ENCODE measurements at regions not wholly inside any gene's neighbourhood (a gene's known extent, or its start where the extent isn't known, plus 50 kb on each side); places are given as distances from the start of the nearest gene placed in this dataset.

DNA sequence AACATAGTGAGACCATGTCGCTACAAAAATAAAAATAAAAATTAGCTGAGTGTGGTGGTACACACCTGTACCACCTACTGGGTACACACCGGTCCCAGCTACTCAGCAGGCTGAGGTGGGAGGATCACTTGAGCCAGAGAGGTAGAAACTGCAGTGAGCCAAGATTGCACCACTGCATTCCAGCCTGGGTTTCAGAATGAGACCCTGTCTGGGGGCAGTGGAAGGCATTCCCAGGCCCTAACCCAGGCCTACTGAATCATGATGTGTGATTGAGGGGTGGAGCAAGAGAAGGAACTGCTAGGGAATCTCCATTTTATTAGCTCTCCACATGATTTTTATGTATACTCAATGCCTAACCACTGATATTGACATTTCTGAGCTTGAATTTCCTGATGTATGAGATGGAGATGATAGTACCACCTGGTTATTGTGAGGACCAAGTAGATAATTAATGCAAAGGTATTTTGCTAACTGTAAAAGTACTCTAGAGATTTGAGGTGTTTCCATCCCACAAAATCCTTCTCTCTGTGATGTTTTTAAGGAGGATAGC lies 169.5 kb upstream of the UMPS start:
- DNase-seq (ENCODE audit: low read depth in 2 of 2) = no peak
- Histone ChIP-seq H3K4me3 (replicated peaks in 1 of 4; ENCODE audit: control extremely low read depth in 1 of 4, insufficient read depth in 1 of 4, low read depth in 3 of 4, low read length in 4 of 4) (no peak overlapping the region), H3K4me1 (ENCODE audit: control insufficient read depth, extremely low read depth, insufficient read depth, low read length) (peaks cover 14% of the 10 kb centered on the region), H3K79me2 (ENCODE audit: control insufficient read depth, insufficient read depth, low read length) (no peaks in the 10 kb centered on the region), H4K20me1 (ENCODE audit: control insufficient read depth, extremely low read depth, insufficient read depth, low read length) (no peaks in the 10 kb centered on the region), H3K27ac (ENCODE audit: insufficient read depth, low read length) (no peak overlapping the region), H3K4me2 (ENCODE audit: extremely low read depth, insufficient read depth, low read length) (no peak overlapping the region), H2AFZ (ENCODE audit: low read length) (no peak overlapping the region), H3K9ac (ENCODE audit: insufficient read depth, low read length) (no peak overlapping the region), H3K27me3 (ENCODE audit: control insufficient read depth, insufficient read depth, low read length) (peaks cover 3% of the 10 kb centered on the region), H3K9me3 (ENCODE audit: control insufficient read depth, insufficient read depth, low read depth, low read length) (no peaks in the 10 kb centered on the region), H3K36me3 (ENCODE audit: control insufficient read depth, insufficient read depth, low read length) (no peaks in the 10 kb centered on the region)
- TF ChIP-seq EZH2 (IDR thresholded peaks at IDR 0.05; ENCODE audit: low read length, missing control alignments) = no peak
- TF ChIP-seq, protein P1, sequence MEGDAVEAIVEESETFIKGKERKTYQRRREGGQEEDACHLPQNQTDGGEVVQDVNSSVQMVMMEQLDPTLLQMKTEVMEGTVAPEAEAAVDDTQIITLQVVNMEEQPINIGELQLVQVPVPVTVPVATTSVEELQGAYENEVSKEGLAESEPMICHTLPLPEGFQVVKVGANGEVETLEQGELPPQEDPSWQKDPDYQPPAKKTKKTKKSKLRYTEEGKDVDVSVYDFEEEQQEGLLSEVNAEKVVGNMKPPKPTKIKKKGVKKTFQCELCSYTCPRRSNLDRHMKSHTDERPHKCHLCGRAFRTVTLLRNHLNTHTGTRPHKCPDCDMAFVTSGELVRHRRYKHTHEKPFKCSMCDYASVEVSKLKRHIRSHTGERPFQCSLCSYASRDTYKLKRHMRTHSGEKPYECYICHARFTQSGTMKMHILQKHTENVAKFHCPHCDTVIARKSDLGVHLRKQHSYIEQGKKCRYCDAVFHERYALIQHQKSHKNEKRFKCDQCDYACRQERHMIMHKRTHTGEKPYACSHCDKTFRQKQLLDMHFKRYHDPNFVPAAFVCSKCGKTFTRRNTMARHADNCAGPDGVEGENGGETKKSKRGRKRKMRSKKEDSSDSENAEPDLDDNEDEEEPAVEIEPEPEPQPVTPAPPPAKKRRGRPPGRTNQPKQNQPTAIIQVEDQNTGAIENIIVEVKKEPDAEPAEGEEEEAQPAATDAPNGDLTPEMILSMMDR (conservative IDR thresholded peaks at IDR 0.05 in 1 of 2, IDR thresholded peaks at IDR 0.05 in 1 of 2; ENCODE audit: low read depth in 1 of 2, low read length in 2 of 2) = no peak

DNA sequence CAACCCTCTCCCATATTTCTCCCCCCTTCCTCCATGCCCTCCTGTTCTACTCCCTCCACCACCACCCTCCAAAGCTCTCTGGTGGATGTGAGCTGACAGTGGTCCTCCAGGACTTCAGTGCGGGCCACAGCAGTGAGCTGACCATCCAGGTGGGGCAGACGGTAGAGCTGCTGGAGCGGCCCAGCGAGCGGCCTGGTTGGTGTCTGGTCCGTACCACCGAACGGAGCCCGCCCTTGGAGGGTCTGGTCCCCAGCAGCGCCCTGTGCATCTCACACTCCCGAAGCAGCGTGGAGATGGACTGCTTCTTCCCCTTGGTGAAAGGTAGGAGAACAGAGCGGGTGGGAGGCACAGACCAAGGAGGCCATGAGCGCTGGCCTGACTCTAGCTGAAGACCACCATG lies 167.5 kb upstream of the UMPS start:
- Histone ChIP-seq H2AFZ (ENCODE audit: low read length) (no peak overlapping the region), H3K9me3 (ENCODE audit: control insufficient read depth, insufficient read depth, low read depth, low read length) (no peaks in the 10 kb centered on the region), H3K4me1 (ENCODE audit: control insufficient read depth, extremely low read depth, insufficient read depth, low read length) (peaks cover 14% of the 10 kb centered on the region), H3K4me2 (ENCODE audit: extremely low read depth, insufficient read depth, low read length) (no peak overlapping the region), H3K27ac (ENCODE audit: insufficient read depth, low read length) (no peak overlapping the region), H3K9ac (ENCODE audit: insufficient read depth, low read length) (no peak overlapping the region), H3K27me3 (ENCODE audit: control insufficient read depth, insufficient read depth, low read length) (peaks cover 7% of the 10 kb centered on the region), H3K4me3 (replicated peaks in 1 of 4; ENCODE audit: control extremely low read depth in 1 of 4, insufficient read depth in 1 of 4, low read depth in 3 of 4, low read length in 4 of 4) (no peak overlapping the region), H3K79me2 (ENCODE audit: control insufficient read depth, insufficient read depth, low read length) (no peaks in the 10 kb centered on the region), H4K20me1 (ENCODE audit: control insufficient read depth, extremely low read depth, insufficient read depth, low read length) (no peaks in the 10 kb centered on the region), H3K36me3 (ENCODE audit: control insufficient read depth, insufficient read depth, low read length) (no peaks in the 10 kb centered on the region)
- no peak for DNase-seq (ENCODE audit: low read depth in 2 of 2)
- TF ChIP-seq EZH2 (IDR thresholded peaks at IDR 0.05; ENCODE audit: low read length, missing control alignments) = no peak
- TF ChIP-seq, protein P1 (conservative IDR thresholded peaks at IDR 0.05 in 1 of 2, IDR thresholded peaks at IDR 0.05 in 1 of 2; ENCODE audit: low read depth in 1 of 2, low read length in 2 of 2) = no peak

DNA sequence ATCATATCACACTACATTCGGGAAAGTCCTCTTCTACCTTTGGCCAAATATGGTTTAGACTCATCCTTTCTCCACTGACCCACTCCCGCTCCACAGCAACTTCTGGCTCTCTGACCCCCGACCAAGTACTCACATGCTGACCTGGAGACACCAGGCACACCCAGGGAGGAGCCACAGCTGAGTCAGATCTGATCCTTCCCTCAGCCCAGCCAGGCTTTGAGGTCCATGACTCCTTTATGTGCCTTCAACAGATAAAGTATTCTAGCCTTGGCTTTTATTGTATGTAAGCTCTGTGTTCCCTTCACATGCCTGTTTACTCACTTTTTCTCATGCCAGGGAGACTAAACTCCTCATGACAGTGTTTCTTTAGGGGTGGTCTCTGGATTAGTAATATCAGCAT lies 166.9 kb upstream of the UMPS start:
- peak in 1 of 2 donors; percentile 39 for DNase-seq (ENCODE audit: low read depth in 2 of 2)
- TF ChIP-seq EZH2 (IDR thresholded peaks at IDR 0.05; ENCODE audit: low read length, missing control alignments) = no peak
- TF ChIP-seq, protein P1 (conservative IDR thresholded peaks at IDR 0.05 in 1 of 2, IDR thresholded peaks at IDR 0.05 in 1 of 2; ENCODE audit: low read depth in 1 of 2, low read length in 2 of 2) = no peak
- H3K36me3 ChIP-seq (ENCODE audit: control insufficient read depth, insufficient read depth, low read length) = no peaks in the 10 kb centered on the region
- no peaks in the 10 kb centered on the region for H3K9me3 ChIP-seq (ENCODE audit: control insufficient read depth, insufficient read depth, low read depth, low read length)
- H3K27me3 ChIP-seq (ENCODE audit: control insufficient read depth, insufficient read depth, low read length) = peaks cover 7% of the 10 kb centered on the region
- H3K79me2 ChIP-seq (ENCODE audit: control insufficient read depth, insufficient read depth, low read length) = no peaks in the 10 kb centered on the region
- no peak overlapping the region for H3K27ac ChIP-seq (ENCODE audit: insufficient read depth, low read length)
- H3K4me3 ChIP-seq (replicated peaks in 1 of 4; ENCODE audit: control extremely low read depth in 1 of 4, insufficient read depth in 1 of 4, low read depth in 3 of 4, low read length in 4 of 4) = no peak overlapping the region
- H3K9ac ChIP-seq (ENCODE audit: insufficient read depth, low read length) = no peak overlapping the region
- H3K4me2 ChIP-seq (ENCODE audit: extremely low read depth, insufficient read depth, low read length) = no peak overlapping the region
- H2AFZ ChIP-seq (ENCODE audit: low read length) = no peak overlapping the region
- no peaks in the 10 kb centered on the region for H4K20me1 ChIP-seq (ENCODE audit: control insufficient read depth, extremely low read depth, insufficient read depth, low read length)
- peaks cover 14% of the 10 kb centered on the region for H3K4me1 ChIP-seq (ENCODE audit: control insufficient read depth, extremely low read depth, insufficient read depth, low read length)

All from fibroblast of lung (primary cell).